CD4-positive, alpha-beta T cell treated with Interleukin-17A for 4 hours (primary cell): ENCODE measurements at regions not wholly inside any gene's neighbourhood (a gene's known extent, or its start where the extent isn't known, plus 50 kb on each side); places are given as distances from the start of the nearest gene placed in this dataset.

Experiments used
- DNase-seq: peaks from one replicate; pipeline ENCODE4 v3.0.0-alpha.2; 2020; ENCODE audit warnings: mixed read lengths

DNA sequence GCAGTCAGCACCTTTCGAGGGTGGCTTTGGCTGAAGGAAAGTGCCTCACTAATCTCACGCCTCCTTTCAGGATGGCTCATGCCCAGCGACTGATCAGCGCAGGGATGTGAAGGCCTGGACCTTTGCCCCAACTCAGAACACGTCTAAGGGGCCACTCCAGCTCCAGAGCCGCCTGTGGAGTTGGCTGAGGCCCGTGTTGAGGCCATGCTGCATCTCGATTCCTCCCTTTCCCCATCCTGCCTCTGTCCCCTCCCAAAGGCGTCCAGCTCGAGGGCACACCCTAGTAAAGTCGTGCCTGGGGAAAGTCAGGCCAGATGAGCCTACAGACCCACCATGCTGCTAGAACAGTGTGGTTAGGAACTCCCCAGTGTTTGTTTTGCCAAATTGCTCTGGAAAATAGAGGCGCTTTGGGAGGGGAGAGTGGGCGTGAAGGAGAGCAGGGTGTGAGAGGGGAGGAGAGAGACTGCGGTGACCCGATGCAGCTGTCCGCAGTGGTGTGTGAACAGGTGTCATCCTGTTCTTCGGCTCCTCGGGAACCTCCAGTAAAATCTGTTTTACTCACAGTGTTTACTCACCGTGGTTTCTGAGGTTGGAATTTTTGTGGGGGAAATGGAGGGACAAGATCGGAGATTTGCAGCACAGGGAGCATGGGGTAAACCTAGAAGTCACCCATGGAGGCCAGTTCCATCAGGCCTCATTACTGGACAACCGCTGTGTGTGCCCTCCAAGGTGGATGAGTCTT lies 85.0 kb upstream of the PMEPA1 start:
- DNase-seq: no peak

DNA sequence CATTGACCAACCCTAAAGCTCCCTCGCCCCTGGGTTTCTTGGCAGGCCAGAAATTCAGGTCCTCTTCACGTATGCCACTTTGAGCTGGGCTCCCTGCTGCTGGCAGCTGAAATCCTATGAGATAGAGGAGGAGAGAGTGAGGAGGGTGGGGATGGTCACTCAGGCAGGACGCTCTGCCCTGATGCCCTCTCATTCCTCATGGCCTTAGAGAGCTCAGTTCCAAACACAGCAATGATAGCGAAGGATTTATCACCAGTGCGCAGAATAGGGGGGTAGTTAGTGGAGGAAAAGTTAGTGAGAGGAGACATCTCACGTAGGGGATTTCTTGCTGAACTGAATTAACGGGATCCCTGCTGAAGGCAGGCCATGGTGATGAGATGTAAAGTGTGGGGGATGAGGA lies 84.2 kb upstream of the PMEPA1 start:
- no peak for DNase-seq

DNA sequence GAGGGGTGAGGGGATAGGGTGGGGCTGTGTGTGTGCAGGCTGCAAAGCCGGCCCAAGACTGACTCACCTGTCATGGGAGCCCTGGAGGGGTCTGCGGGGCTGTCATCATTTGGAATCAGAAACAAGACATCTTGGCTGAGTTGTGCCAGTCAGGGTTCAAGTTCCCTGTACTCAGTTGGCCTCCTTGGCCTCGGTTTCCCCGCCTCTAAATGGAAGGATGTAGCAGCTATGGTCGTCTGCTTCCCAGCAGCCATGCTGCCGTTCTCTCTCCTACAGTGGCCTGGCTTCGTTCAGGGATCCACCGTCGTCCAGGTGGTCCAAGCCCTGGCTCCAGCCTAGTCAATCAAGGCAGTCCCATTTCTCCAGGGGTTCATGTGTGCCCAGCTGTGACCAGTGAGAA lies 83.6 kb upstream of the PMEPA1 start:
- no peak for DNase-seq

DNA sequence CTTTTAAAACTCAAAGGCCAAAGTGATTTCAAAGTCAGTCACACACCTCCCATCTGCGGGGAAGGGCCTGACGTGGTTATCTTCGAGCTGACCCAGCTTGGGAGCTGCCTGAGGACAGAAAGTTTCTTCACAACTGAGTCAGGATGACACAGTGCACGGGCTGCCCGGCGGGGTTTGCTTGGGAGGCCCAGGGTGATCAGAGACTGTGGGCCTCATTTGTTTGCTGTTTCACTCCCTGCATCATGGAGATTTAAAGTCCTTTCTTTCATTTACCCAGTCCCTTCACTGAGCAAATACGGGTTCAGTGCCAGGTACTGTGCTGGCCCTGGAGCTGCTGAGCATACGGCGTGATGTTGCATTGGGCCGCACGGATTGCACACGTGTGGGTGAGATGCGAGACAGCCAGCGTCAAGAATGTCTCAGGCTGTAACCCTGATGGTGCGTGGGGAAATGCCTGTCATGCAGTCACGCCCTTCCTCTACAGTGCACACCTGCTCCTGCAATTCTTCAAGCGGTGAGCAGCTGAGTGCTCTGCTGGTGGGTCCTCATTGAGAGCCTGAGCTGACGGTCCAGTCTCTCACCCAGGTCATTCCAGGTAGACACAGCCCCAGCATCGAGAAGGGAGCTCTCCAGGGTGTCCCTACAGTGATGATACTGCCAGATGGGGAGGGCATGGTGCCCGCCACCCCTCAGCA lies 82.7 kb upstream of the PMEPA1 start:
- DNase-seq: no peak

DNA sequence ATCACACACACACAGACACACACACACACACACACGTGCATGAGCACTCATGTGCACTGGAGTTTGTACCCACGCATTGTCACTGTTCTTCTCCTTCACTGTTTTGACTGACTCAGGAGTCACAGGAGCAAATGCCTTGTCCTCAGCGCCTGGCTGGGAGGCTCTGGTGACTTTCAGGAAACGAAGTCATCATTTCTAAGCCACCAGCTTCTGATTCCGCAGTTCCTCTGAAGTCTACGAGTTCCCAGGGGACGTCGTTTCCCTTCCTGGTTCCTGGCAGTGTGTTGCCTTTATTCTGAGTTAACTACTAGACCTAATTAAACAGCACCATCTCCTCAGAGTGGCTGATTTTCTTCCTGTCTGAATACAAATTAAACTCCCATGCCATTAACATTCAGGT lies 82.2 kb upstream of the PMEPA1 start:
- no peak for DNase-seq

DNA sequence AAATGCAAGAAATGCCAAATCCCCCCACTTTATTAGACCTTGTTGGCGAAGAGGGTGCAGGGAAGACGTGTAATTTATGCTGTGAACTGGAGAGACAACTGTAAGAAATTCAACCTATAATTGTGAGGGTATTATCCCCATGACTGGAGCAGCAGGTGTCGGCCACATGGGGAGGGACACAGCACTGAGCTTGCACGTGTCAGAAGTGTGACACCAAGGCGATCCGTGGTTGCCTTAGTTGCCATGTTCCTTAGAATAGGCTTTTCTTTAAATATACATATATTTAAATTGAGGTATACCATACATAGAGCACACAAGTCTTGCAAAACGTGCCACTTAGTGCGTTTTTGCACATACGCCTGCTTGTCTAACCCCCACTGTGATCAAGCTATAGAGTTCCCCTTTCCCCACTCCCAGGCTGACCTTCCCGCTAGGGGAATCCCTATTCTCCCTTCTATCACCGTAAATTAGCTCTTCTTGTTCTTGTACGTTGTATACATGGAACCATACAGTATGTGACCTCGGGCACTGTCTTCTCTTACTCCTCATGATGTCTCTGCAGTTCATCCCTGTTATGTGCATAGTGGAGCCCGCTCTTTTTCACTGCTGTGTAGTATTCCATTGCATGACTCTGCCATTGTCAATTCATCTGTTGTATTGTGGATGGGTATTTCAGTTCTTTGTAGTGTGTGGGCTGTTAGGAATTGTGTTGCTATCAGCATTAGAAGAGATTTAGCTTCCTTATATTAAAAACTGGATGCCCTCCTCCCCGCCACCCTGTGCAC lies 81.6 kb upstream of the PMEPA1 start:
- DNase-seq: no peak

DNA sequence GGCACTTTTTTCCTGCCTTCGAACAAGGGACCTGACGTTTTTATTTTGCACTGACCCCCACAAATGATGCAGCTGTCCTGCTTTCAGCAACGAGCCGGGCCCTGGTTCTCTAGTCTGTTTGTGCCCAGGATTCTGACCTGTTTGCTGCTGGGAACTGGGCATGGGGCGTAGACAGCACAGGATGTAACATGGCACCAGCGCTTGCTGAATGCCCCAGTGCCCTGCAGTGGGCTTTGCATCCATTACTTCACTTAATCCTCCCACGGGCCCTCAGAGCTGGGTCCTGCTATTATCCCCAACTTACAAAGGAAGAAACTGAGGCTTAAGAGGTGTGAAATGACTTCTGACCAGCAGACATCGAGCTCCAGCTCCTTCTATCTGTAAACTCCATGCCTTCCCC lies 80.4 kb upstream of the PMEPA1 start:
- DNase-seq: no peak

DNA sequence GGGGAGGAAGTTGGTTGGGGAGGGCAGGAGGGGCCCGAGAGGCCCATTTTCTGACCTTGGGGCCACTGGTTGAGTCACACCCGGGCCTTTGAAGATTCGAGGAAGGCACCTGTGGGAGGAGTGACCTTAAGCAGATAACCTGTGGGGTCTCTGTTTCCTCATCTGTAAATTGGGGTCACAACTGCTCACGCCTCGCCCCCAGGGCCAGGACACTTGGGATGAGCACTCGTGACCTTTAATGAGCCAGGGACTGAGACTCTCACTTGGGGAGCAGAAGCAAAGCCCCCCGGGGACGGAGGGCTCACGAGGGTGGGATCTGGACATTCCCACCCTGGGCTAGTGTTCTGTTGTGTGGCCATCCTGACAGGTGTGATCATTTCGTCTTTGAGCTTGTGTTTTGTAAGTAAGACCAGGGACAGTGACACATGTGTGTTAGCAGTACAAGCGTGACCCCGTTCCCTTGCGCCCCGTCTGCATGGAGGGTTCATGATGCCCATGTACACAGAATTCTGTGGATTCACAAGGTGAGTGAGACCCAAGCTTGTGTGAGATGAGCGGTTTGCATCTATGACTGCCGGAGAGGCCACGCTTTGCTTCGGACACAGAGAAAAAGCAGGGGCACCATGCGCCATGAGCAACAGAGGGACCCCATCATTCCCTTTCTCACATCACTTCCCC lies 79.3 kb upstream of the PMEPA1 start:
- no peak for DNase-seq

DNA sequence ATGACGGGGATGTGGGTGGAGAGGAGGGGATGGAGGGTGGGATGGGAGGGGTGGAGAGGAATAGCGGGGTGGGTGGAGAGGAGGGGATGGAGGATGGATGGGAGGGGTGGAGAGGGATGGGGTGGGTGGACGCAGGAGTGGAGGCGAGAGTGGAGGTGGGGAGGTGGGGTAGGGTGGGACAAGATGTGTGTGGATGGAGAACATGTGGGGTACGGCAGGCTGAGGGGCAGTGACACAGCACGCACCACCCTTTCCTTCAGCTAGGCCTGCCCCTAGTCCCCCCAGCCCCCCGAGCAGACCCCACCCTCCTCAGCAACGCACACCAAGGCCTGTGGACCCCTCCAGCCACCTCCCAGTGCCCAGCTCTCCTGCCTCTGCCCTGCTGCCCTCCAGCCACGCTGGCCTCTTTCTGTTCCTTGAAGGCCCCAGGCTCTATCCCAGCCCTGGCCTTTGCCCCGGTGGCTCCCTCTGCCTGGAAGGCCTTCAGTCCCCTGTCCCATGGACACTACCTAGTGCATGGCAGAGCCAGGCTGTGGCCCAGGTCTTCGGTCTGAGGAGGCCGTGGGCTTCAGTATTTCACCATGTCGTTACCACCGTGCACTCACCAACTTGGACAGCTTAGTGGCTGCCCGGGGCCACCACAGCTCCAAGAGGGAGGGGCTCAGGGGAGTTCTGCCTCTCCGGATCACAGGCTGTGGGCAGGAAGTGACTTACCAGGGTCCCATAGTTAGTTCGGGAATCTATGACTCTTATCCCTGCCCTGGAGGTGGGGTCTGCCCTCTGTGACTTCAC lies 78.4 kb upstream of the PMEPA1 start:
- no peak for DNase-seq

DNA sequence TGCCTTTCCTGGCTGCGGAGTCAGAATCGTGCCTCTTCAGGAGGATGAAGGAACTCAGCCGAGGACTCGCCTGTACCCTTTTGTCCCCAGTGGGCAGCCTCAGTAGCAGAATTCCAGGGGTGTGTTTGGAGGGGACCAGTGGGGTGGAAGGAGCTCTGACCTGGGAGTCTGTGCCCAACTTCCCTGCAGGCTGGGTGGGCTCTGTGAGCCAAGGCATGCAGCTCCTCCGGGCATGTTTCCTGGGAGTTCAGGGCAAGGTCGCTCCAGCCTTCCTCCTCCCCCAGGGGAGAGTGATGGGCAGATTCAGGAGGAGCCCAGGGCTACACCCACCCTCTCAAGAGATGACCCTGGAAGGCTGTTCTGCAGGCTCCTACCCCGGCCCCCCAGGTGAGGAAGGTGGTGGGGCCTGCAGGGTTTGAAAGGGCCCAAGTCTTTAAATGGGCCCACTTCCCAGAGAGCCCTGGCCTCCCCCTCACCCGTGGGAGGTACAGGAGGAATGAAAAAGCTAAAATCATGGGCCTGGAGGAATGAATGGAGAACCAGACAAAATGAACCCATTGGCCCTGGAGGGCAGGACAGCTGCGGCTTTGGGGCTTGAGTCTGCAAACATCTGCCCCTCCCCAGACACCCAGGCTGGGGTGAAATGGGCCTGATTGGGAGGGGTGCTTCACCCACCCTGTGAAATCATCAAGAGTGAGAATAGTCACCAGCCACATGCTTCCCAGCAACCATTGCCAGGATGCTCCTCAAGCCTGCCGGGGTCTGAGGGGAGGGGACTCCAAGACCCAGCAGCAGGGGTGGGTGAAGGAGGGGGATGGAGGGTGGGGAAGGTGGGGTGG lies 77.6 kb upstream of the PMEPA1 start:
- no peak for DNase-seq

DNA sequence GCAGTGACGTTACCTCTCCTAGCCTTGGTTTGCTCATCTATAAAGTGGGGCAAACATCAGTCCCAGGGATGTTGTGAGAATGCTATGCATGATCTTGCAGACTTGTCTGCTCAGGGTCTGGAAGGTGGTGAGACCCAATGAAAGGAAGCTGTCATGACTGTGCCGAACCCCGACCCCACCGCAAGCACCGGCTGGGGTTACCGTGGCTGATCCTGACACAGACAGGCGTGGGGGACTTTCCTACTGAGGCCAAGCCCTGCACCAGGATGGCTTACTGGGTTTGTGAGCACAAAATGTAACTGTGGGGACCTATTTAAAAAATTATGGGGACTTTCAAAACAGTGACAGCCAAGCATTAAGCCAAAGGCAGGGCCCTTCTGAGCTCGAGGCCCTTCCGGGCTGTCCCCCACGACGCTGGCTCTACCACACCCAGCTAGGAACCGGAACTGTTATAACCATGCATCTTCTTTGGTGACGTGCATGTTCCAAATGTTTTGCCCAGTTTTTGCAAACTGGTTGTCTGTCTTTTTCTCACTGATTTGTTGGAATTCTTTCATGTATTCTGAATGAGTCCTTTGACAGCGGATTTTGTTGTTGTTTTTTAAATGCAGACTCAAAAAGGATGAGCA lies 76.6 kb upstream of the PMEPA1 start:
- DNase-seq: no peak

DNA sequence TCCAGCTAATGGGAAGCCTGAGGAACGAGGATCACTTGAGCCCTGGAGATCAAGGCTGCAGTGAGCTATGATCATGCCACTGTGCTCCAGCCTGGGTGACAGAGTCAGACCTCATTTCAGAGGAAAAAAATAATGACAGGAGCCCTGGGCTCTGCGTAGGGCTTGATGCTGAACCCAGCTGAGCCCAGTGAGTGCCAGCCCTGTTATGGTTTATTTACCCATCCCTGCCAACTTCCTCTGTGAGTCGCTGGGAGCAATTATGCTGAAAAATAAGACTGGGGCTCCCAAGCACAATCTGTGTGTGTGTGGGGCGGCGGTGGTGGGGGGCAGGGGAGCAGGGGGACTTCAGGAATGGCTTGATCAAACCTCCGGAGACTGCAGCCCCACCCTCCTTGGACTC lies 75.9 kb upstream of the PMEPA1 start:
- DNase-seq: no peak

DNA sequence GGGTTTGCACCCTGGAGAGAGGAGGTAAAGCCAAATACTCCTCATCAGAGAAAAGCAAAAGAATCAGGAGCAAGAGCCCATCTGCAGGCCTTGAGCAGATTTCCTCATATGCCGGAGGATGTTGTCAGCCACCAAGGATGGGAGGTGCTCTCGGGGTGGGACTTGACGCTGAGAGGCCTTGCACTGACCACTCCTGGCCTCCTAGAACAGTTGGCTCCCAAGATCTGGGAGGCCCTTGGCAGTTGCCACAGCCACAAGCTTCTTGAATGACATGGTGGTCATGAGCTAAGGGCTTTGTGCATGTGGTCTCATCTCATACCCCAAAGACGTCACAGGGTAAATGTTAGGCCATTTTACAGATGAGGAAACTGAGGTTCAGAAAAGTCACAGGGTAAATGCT lies 75.2 kb upstream of the PMEPA1 start:
- DNase-seq: no peak

DNA sequence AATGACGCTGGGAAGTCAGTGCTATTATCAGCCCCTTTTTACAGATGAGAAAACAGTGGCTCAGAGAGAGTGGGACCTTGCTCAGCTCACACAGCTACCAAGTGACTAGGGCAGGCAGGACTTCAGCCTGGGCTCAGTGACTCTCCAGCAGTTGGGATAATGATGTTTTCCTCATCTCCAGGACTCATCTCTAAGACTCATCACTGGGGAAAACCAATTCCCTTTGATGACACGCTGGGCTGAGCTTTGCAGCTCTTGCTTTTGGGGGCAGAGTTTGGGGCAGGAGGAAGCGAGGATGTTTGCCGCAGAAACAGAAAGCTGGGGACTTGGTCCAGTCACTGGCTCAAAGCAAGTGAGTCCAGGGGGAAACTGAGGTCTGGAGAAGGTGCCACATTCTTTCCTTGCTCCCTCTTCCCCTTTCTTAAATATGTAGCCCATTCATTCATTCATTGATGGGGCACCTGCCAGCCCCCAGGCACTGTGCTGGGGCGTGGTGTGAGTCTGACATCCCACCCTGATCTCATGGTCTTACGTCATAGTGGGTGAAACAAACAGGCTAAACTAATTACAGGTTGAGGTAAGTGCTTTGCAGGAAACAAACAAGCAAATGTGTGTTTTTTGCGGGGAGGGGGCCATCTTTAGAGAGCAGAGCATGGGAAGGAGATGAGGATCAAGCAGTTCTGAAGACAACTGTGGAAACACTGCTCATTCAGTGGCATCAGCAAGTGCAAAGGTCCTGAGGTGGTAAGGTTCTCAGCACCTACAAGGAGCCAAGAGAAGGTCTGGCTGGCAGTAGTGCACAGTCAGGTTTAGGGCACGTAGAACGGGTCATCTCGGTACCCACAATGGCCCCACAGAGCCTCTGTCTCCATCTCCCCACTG lies 74.4 kb upstream of the PMEPA1 start:
- DNase-seq: no peak

DNA sequence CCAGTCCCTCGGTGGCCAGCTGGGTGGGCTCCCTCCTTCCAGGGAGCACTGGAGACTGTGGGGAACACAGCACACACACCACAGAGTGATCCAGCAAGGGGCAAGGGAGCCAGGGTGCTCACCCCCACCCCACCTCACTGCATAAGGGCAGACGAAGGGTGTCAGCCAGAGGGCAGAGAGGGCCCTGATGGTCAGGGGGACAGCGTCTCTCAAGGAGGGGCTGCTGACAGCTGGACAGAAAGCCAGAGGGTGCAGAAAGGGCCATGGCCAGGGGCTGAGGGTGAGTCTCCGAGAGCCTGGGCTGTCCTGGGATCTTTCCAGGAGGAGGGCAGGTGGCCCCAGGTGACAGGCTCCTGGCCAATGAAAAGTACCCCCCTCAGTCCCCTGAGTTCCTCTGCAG lies 73.4 kb upstream of the PMEPA1 start:
- DNase-seq: no peak

DNA sequence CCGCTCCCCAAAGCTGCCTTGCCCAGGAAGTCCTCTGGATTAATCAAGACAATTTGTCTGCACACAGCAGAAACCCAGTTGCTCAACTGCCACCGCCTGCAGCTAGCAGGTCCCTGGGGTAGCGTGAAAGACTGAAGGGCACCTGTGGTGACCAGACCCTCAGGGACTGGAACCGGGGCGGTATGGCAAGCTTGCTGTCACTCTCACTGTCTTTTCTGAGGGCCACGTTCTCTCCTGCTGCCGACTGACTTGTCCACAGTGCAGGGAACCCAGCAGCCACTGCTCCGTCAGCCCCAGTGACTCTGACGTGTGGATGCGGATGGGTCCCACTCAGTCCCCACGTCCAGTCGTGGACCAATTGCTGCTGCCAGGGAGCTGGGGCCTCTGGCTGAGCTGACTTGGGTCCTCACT lies 72.8 kb upstream of the PMEPA1 start:
- DNase-seq: no peak

DNA sequence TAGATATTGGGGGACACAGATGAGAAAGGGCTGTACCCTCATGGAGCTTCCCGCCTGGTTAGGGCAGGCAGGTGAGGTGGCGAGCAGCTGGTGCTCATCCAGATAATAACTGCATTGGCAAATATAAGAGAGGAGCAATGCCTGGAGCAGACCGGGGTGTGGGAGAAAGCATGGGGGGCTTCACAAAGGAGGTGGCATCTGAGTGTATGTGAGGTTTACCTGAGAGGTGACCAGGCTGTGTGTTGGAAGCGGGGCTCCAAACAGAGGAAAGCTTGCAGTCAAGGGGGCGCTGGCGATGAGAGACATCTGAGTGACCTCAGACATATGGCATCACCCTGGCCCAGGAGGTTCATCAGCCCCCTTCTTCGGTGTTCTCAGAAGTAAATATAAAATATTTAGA lies 72.1 kb upstream of the PMEPA1 start:
- no peak for DNase-seq

DNA sequence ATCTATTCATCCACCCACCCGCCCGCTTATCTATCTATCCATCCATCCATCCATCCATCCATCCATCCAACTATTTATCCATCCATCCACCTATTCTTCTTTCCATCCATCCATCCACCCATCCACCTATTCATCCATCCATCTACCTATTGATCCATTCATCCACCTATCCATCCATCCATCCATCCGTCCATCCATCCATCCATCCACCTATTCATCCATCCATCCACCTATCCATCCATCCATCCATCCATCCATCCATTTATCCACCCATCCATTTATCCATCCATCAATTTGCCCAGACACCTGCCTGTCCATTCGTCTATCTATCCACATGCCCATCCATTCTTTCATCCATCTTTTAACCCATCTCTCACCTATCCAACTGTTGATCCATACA lies 71.1 kb upstream of the PMEPA1 start:
- no peak for DNase-seq

DNA sequence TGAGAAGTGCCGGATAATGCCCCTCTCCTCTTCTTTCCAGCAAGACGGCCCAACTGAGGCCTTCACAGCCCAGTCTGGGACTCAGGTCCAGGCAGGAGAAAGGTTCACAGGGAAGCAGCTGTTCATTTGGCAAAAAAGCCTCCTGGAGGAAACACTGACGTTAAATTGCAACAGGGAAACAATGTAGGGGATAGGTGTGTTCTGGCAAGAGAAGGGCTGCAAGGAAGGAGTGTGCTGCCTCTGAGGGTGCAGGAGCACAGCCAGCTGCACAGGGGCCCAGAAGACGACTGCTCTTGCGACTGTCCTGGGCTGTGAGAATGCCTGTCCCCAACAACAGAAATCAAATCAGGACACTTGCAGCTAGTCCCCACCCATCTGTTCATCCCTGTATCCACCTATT lies 70.6 kb upstream of the PMEPA1 start:
- DNase-seq: no peak

DNA sequence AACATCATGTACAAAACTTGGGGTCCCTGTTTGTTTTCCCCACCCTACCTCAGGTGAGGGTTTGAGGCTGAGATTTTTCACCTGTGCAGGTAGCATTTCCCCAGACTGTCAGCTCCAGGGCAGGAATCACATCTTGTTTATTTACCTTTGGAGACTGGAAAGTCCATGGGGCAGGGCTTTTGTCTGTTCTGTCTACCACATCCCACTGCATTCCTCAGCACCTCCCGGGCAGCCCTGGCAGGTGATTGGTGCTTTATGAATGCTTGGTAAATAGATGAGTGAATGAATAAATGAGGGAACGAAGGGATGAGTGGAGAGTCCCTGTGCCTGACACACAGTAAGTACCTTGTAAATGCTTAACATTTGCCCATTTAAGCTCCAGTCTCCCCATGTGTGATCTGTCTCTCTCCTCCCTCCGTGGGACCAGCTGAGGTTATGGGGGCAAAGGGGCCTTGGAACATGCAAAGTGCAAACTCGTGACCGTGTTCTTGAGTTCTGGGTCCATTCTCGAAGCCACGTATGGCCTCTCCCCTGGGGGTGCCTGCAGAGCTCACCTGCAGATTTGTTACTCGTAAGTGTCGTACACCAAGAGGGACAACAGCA lies 69.7 kb upstream of the PMEPA1 start:
- DNase-seq: no peak
